ENCODE measurements at regions not wholly inside any gene's neighbourhood (a gene's known extent, or its start where the extent isn't known, plus 50 kb on each side); places are given as distances from the start of the nearest gene placed in this dataset.

DNA sequence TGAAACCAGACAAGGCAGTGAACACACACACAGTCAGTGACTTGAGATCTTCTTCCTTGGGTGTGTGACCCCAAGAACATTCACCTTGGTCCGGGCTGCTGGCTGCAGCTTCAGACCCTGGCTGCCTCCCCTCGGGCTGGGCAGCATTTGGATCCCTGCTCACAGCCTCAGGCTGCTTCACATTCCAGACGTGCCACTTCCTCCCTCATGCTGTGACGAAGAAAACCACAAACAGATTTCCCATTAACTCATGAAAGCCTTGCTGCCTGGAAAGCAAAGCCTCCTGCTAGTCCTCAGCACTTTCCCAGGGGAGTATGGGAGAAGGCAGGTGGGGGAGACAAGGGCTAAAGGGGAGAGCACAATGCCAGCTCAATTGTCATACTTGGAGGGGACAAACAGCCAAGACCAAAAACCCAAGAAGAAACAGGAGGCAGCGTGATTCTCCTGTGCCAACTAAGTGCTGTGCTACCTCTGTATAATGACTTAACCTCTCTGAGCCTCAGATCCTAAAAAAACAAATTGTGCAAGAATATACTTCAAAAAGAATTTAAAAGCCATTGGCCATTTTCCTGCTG, 594.6 kb upstream of the BRINP1 start:
- TF ChIP-seq, protein P1, sequence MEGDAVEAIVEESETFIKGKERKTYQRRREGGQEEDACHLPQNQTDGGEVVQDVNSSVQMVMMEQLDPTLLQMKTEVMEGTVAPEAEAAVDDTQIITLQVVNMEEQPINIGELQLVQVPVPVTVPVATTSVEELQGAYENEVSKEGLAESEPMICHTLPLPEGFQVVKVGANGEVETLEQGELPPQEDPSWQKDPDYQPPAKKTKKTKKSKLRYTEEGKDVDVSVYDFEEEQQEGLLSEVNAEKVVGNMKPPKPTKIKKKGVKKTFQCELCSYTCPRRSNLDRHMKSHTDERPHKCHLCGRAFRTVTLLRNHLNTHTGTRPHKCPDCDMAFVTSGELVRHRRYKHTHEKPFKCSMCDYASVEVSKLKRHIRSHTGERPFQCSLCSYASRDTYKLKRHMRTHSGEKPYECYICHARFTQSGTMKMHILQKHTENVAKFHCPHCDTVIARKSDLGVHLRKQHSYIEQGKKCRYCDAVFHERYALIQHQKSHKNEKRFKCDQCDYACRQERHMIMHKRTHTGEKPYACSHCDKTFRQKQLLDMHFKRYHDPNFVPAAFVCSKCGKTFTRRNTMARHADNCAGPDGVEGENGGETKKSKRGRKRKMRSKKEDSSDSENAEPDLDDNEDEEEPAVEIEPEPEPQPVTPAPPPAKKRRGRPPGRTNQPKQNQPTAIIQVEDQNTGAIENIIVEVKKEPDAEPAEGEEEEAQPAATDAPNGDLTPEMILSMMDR (conservative IDR thresholded peaks at IDR 0.05): no peak
- TF ChIP-seq ZFX (IDR thresholded peaks at IDR 0.05): no peak
